HG03139 (cell line): ENCODE measurements at regions not wholly inside any gene's neighbourhood (a gene's known extent, or its start where the extent isn't known, plus 50 kb on each side); places are given as distances from the start of the nearest gene placed in this dataset.

ENCODE experiments used
- ATAC-seq: cut with Tn5 transposase; IDR thresholded peaks from one replicate; pipeline ENCODE4 v1.9.1; 2021; ENCODE audit not compliant: unreplicated experiment

DNA sequence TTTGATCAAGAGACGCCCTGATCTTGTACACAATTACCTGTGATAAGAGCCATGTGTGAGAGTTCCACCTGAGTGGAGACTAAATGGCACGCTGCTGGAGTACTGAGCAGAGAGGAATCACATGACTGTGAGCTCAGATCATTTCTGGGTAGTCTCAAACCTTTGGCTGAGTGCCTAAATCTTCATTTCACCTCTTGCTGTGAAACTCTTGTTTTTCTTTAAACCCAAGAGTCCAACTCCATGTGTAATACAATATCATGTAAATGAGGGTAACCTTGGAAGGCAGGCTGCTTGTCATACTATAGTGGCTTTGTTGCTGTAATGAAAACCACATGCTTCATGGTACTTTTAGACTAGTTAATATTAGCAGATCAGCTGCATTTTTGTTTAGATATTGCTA lies 156.9 kb downstream of the CAND1 start:
- no peak for ATAC-seq

DNA sequence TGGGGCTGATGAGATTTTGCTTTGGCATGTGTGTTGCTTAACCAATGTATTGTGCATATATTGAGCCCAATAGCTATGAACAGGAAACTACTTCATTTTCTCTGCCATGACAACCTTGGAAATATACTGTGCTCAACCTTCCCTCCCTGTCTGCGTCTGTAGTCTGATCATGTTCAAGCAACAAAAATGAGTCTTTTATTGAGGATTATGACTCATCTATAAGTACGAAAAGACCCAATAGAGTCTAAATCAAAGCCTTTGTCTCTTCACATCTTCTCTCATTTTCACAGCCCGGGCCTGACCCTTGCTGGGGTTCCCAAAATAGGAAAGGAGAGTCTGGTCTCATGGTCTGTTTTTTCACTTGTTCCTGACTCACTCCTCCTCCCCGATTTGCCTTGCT lies 158.2 kb downstream of the CAND1 start:
- ATAC-seq: no peak

- ATAC-seq: no peak
Measured at GRCh38 chr12:67428431-67428830, 159.3 kb downstream of the CAND1 start.

DNA sequence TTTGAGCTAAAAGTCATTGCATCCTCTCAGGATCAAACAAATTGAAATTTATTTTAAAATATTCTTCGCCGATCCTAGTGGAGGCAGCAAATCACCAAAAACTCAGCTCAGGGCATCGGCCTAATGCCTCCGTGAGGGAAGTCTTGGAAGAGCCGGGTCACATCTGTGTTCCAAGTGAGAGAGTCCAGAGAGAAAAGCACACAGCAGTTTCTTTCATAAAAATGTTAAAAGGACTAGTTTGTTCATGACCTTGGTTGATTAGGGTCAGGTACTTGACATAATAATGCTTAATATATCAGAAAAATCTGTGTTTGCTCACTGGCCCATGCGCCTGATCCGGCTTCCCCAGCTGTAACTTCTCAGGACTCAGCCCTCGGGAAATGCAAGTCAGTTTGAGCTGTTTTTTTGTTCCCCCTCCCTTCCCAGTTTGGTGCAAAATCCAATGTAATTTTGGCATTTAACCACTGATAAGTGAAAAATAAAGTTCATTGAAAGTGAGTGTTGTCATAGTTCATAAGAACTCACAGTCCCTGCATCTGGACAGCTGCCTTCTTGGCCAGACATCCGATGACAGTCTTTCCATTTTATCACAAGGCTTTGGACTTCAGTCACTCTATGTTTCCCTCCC lies 161.7 kb downstream of the CAND1 start:
- no peak for ATAC-seq

GRCh38 chr12:67431411-67432020 lies 162.4 kb downstream of the CAND1 start:
- ATAC-seq: no peak

- ATAC-seq: peak; percentile 92
Measured at GRCh38 chr12:67433385-67434175, 164.4 kb downstream of the CAND1 start.

- ATAC-seq: no peak
Measured at GRCh38 chr12:67434671-67435370, 165.7 kb downstream of the CAND1 start.

DNA sequence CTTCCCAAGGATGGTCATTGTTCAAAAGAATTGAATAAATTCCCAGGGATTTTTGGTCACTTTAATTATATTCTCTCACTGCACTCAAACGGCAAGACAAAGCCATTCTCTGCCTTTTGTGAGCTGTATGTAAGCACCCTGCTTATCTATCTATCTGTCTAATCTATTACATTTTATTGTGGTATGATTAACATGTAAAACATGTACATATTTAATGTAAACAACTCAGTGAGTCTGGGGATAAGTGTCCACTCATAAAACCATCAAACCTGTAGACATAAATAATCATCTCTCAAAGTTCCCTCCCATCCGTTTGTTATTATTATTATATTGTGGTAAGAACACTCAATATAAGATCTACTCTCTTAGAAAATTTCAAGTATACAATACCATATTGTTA lies 167.1 kb downstream of the CAND1 start:
- ATAC-seq: no peak

- ATAC-seq: no peak
Measured at GRCh38 chr12:67437011-67437410, 167.9 kb downstream of the CAND1 start.

- no peak for ATAC-seq
Measured at GRCh38 chr12:67439611-67440010, 170.5 kb downstream of the CAND1 start.

- peak; percentile 89 for ATAC-seq
Measured at GRCh38 chr12:67441736-67442346, 172.7 kb downstream of the CAND1 start.

- no peak for ATAC-seq
Measured at GRCh38 chr12:67442347-67442841, 173.2 kb downstream of the CAND1 start.

DNA sequence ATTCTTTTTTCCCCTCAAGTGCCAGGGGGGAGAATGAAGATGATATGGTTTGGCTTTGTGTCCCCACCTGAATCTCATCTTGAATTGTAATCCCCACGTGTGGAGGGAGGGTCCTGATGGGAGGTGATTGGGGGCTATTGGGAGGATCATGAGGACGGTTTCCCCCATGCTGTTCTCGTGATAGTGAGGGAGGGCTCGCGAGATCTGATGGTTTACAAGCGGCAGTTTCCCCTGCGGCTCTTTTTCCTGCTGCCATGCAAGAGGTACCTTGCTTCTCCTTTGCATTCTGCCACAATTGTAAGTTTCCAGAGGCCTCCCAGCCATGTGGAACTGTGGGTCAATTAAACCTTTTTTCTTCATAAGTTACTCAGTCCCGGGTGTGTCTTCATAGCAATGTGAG lies 173.7 kb downstream of the CAND1 start:
- no peak for ATAC-seq

DNA sequence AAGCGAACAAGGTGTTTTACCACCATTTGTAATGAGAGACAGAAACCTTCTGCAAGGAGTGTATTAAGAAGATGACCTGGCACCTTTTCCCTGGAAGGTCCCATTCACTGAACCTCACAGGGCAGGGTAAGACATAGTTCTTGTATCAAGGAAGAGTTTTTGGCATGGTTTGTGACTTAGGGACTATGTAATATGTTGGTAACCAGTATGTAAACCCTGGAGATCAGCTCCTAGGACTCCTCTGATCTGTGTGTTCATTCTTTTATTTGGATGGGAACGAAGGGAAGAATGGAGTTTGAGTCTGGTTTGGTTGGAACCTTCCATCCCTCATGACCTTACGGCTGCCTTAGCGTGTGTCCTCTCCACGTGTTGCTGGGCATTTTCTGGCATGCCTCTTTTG lies 175.4 kb downstream of the CAND1 start:
- ATAC-seq: no peak

- no peak for ATAC-seq
Measured at GRCh38 chr12:67446716-67447115, 177.6 kb downstream of the CAND1 start.

GRCh38 chr12:67447180-67447579 lies 178.0 kb downstream of the CAND1 start:
- no peak for ATAC-seq

DNA sequence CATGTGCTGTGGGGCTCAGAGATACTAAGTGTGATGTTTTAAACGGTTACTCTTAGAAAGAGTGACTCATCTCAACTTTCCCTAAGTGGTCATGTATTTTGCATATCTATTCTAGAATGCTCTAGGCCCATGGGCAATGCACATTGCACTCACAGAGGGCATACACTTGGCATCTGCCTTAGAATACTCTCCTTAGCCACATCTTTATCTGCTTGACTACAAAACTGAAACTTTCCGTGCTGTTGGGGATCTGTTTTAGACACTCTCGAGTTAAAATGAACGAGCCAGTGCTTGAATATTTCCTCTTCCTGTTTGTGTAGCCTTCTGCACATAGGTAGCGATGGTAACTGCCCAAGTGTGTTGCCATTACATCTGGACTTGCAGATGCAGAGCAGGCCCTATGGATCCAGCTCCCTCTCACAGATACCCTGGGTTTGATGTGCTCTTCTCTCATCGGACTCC lies 180.5 kb downstream of the CAND1 start:
- ATAC-seq: peak; percentile 71

DNA sequence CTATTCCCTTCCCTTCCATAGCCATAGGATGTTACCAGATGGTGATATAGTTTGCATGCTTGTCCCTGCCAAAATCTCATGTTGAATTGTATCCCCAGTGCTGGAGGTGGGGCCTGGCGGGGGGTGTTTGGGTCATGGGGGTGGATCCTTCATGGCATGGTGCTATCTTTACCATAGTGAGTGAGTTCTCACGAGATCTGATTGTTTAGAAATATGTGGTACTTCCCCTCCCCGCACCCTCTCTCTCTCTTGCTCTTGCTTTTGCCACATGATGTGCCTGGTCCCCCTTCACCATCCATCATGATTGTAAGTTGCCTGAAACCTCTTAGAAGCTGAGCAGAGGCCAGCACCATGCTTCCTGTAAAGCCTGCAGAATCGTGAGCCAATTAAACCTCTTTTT lies 181.3 kb downstream of the CAND1 start:
- no peak for ATAC-seq

DNA sequence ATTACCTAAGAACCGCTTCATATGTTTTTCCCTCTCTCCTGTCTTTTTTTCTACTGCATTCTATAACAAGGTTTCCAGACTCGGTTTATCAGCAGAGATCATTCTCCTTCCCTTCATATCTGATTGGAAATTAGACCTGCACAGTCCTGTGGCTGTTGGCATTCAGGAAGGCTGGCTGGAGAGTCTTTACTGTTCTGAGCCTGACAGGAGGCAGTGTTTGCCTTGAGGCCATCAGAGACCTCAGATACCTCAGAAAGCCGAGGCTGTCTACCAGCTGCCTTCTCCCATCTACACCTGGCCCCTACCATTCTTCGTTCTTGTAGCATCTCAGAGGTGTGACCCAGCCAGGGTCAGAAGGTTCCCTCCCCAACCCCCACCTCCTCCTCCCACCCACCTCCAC lies 182.0 kb downstream of the CAND1 start:
- ATAC-seq: no peak

- peak; percentile 43 for ATAC-seq
Measured at GRCh38 chr12:67452119-67452805, 183.1 kb downstream of the CAND1 start.
